A549 (cell line): ENCODE measurements at regions not wholly inside any gene's neighbourhood (a gene's known extent, or its start where the extent isn't known, plus 50 kb on each side); places are given as distances from the start of the nearest gene placed in this dataset.

Experiments
- MAFK ChIP-seq: fragments of 450-650 bp; IDR thresholded peaks from 2 replicates; pipeline ENCODE4 v1.6.1; 2014; ENCODE audit not compliant: partially characterized antibody
- POLR2AphosphoS2 ChIP-seq: conservative IDR thresholded peaks from 2 replicates; pipeline ENCODE4 v1.6.1; 2012; ENCODE audit warnings: low read length, improper control_type of control experiment, inconsistent platforms
- RAD21 ChIP-seq, 2 experiments: fragments of >200 bp in 1 of 2; sonication (Bioruptor Twin) in 1 of 2; formaldehyde crosslinking in 1 of 2; IDR thresholded peaks in 1 of 2; conservative IDR thresholded peaks in 1 of 2; 2 replicates in 1 of 2; 3 replicates in 1 of 2; pipeline ENCODE4 v1.6.1; 2012 to 2018; ENCODE audit warnings: inconsistent platforms in 1 of 2
- TF ChIP-seq, protein P1 (sequence below): fragments of >200 bp; sonication (Bioruptor Twin); formaldehyde crosslinking; IDR thresholded peaks from 3 replicates; pipeline ENCODE4 v1.5.1; 2016
- TF ChIP-seq, protein P2 (sequence below): fragments of >200 bp; sonication (Bioruptor Twin); formaldehyde crosslinking; IDR thresholded peaks from 2 replicates; pipeline ENCODE4 v1.6.1; 2016

DNA sequence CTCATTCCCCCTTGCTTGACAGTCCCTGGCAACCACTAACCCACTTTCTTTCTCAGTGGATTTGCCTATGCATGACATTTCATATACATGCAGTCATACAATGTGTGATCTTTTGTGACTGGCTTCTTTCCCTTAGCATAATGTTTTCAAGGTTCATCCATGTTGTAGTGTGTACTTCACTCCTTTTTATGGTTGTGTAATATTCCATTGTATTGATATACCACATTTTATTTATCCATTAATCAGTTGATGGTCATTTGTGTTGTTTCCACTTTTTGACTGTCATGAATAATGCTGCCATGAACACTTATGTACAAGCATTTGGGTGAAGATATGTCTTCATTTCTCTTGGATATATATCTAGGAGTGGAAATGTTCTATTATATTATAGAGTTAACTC is 127.7 kb upstream of the GRIK3 start:
- TF ChIP-seq MAFK (no peak), RAD21 (conservative IDR thresholded peaks at IDR 0.05 in 1 of 2, IDR thresholded peaks at IDR 0.05 in 1 of 2) (no peak), POLR2AphosphoS2 (no peak)
- TF ChIP-seq, protein P1, sequence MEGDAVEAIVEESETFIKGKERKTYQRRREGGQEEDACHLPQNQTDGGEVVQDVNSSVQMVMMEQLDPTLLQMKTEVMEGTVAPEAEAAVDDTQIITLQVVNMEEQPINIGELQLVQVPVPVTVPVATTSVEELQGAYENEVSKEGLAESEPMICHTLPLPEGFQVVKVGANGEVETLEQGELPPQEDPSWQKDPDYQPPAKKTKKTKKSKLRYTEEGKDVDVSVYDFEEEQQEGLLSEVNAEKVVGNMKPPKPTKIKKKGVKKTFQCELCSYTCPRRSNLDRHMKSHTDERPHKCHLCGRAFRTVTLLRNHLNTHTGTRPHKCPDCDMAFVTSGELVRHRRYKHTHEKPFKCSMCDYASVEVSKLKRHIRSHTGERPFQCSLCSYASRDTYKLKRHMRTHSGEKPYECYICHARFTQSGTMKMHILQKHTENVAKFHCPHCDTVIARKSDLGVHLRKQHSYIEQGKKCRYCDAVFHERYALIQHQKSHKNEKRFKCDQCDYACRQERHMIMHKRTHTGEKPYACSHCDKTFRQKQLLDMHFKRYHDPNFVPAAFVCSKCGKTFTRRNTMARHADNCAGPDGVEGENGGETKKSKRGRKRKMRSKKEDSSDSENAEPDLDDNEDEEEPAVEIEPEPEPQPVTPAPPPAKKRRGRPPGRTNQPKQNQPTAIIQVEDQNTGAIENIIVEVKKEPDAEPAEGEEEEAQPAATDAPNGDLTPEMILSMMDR: no peak
- TF ChIP-seq, protein P2, sequence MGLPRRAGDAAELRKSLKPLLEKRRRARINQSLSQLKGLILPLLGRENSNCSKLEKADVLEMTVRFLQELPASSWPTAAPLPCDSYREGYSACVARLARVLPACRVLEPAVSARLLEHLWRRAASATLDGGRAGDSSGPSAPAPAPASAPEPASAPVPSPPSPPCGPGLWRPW: no peak
